CD4-positive, alpha-beta memory T cell (primary cell): ENCODE measurements at regions not wholly inside any gene's neighbourhood (a gene's known extent, or its start where the extent isn't known, plus 50 kb on each side); places are given as distances from the start of the nearest gene placed in this dataset.

Experiments used
- CTCF ChIA-PET: fragments of 350-600 bp; sonication (Branson Sonifier 250); formaldehyde crosslinking; loops from one replicate; lab custom pipeline; 2021; ENCODE audit warnings: inconsistent platforms; ENCODE audit not compliant: partially characterized antibody; lab: Charles Lee
- POLR2A ChIA-PET: fragments of 350-600 bp; sonication (Branson Sonifier 250); formaldehyde crosslinking; loops from one replicate; lab custom pipeline; 2021; ENCODE audit not compliant: partially characterized antibody; lab: Charles Lee
- DNase-seq, 5 donors: peaks; one replicate each; pipeline versions ENCODE4 v3.0.0 to v3.0.0-alpha.2; 2020 to 2022; ENCODE audit warnings: mixed read lengths in 1 of 5
- H3K27ac ChIP-seq: one replicate; pipeline ENCODE4 v1.7.0; 2013; ENCODE audit warnings: low read depth, low read length
- H3K27me3 ChIP-seq: 2 replicates; pipeline ENCODE4 v1.7.0; 2013; ENCODE audit warnings: mild to moderate bottlenecking, low read length, moderate library complexity; ENCODE audit not compliant: insufficient read depth
- H3K36me3 ChIP-seq: 2 replicates; pipeline ENCODE4 v1.7.0; 2013; ENCODE audit warnings: mild to moderate bottlenecking, low read length, moderate library complexity; ENCODE audit not compliant: insufficient read depth
- H3K4me1 ChIP-seq: 2 replicates; pipeline ENCODE4 v1.7.0; 2013; ENCODE audit warnings: mild to moderate bottlenecking, low read length, moderate library complexity; ENCODE audit not compliant: insufficient read depth
- H3K4me3 ChIP-seq, 2 donors: one replicate each; pipeline ENCODE4 v1.7.0; 2013; ENCODE audit warnings: low read length in 2 of 2, mild to moderate bottlenecking in 1 of 2
- H3K9me3 ChIP-seq, 2 donors: one replicate each; pipeline ENCODE4 v1.7.0; 2013; ENCODE audit warnings: low read length in 2 of 2, control low read depth in 1 of 2; ENCODE audit not compliant: control insufficient read depth in 1 of 2
- H3K27ac Mint-ChIP-seq, 7 donors: one replicate each; pipeline ENCODE4 v1.8.0; 2020 to 2021; ENCODE audit warnings: mixed read lengths in 7 of 7, mild to moderate bottlenecking in 6 of 7, inconsistent platforms in 3 of 7, moderate library complexity in 3 of 7
- H3K27me3 Mint-ChIP-seq, 2 donors: one replicate each; pipeline ENCODE4 v1.8.0; 2020 to 2021; ENCODE audit warnings: mixed read lengths in 2 of 2
- H3K36me3 Mint-ChIP-seq, 2 donors: one replicate each; pipeline ENCODE4 v1.8.0; 2020 to 2021; ENCODE audit warnings: mixed read lengths in 2 of 2, inconsistent platforms in 1 of 2, mild to moderate bottlenecking in 1 of 2
- H3K4me1 Mint-ChIP-seq, 4 donors: one replicate each; pipeline ENCODE4 v1.8.0; 2020 to 2021; ENCODE audit warnings: mixed read lengths in 4 of 4, mild to moderate bottlenecking in 1 of 4
- H3K4me3 Mint-ChIP-seq, 8 donors: one replicate each; pipeline ENCODE4 v1.8.0; 2020 to 2021; ENCODE audit warnings: mixed read lengths in 8 of 8, mild to moderate bottlenecking in 7 of 8, moderate library complexity in 6 of 8, inconsistent platforms in 3 of 8
- H3K9me3 Mint-ChIP-seq, 8 donors: one replicate each; pipeline ENCODE4 v1.8.0; 2020 to 2021; ENCODE audit warnings: mixed read lengths in 8 of 8, mild to moderate bottlenecking in 5 of 8, inconsistent platforms in 3 of 8, moderate library complexity in 1 of 8
- intact Hi-C: fragments of 100-400 bp; cut with micrococcal nuclease; formaldehyde crosslinking; loops from one replicate; pipeline ENCODE4 v1.15.1; 2023

GRCh38 chr6:44034931-44035345 lies 92.3 kb downstream of the MRPL14 start:
- Histone ChIP-seq H3K27me3 (no peaks in the 10 kb centered on the region), H3K9me3 (no peaks in the 10 kb centered on the region), H3K27ac (no peak overlapping the region), H3K36me3 (no peaks in the 10 kb centered on the region), H3K4me1 (no peaks in the 10 kb centered on the region), H3K4me3 (no peak overlapping the region)
- CTCF ChIA-PET, result no interaction called here
- no peaks in the 10 kb centered on the region for H3K9me3 Mint-ChIP-seq
- no peaks in the 10 kb centered on the region for H3K36me3 Mint-ChIP-seq
- H3K4me1 Mint-ChIP-seq, result no peaks in the 10 kb centered on the region
- H3K4me3 Mint-ChIP-seq, result no peak overlapping the region
- H3K27me3 Mint-ChIP-seq, result peaks cover 3 to 6% of the 10 kb centered on the region in 2 donors
- no peak for DNase-seq
- intact Hi-C loops, result no loop called here
- no peak overlapping the region for H3K27ac Mint-ChIP-seq
- POLR2A ChIA-PET, result no interaction called here

- Histone ChIP-seq H3K9me3 (no peaks in the 10 kb centered on the region), H3K4me3 (no peak overlapping the region), H3K27ac (no peak overlapping the region), H3K36me3 (no peaks in the 10 kb centered on the region), H3K27me3 (no peaks in the 10 kb centered on the region), H3K4me1 (no peaks in the 10 kb centered on the region)
- intact Hi-C loops, result no loop called here
- H3K9me3 Mint-ChIP-seq, result no peaks in the 10 kb centered on the region
- DNase-seq, result no peak
- peaks cover 3 to 6% of the 10 kb centered on the region in 2 donors for H3K27me3 Mint-ChIP-seq
- no peaks in the 10 kb centered on the region for H3K36me3 Mint-ChIP-seq
- no peak overlapping the region for H3K4me3 Mint-ChIP-seq
- ChIA-PET POLR2A (no interaction called here), CTCF (no interaction called here)
- no peak overlapping the region for H3K27ac Mint-ChIP-seq
- no peaks in the 10 kb centered on the region for H3K4me1 Mint-ChIP-seq
These were observed 92.8 kb downstream of the MRPL14 start for GRCh38 chr6:44034391-44034861.

- H3K27ac Mint-ChIP-seq, result no peak overlapping the region
These were observed 96.3 kb downstream of the MRPL14 start for GRCh38 chr6:44030812-44031454.

GRCh38 chr6:44029444-44030185 lies 97.6 kb downstream of the MRPL14 start:
- no peak for DNase-seq
- POLR2A ChIA-PET, result no interaction called here
- H3K27ac Mint-ChIP-seq, result no peak overlapping the region
- peaks cover 9 to 20% of the 10 kb centered on the region in 2 donors for H3K27me3 Mint-ChIP-seq
- H3K9me3 Mint-ChIP-seq, result no peaks in the 10 kb centered on the region
- H3K4me3 Mint-ChIP-seq, result no peak overlapping the region
- no peak overlapping the region for H3K4me3 ChIP-seq
- H3K36me3 Mint-ChIP-seq, result no peaks in the 10 kb centered on the region
- H3K4me1 ChIP-seq, result no peaks in the 10 kb centered on the region
- CTCF ChIA-PET, result no interaction called here
- intact Hi-C loops, result no loop called here
- no peaks in the 10 kb centered on the region for H3K9me3 ChIP-seq
- no peaks in the 10 kb centered on the region for H3K4me1 Mint-ChIP-seq
- no peaks in the 10 kb centered on the region for H3K36me3 ChIP-seq
- no peaks in the 10 kb centered on the region for H3K27me3 ChIP-seq
- H3K27ac ChIP-seq, result no peak overlapping the region

More at GRCh38 chr6:44030812-44031454, 96.3 kb downstream of the MRPL14 start:
- Mint-ChIP-seq H3K36me3 (no peaks in the 10 kb centered on the region), H3K4me1 (no peaks in the 10 kb centered on the region), H3K9me3 (no peaks in the 10 kb centered on the region), H3K27me3 (peaks cover 5 to 19% of the 10 kb centered on the region in 2 donors), H3K4me3 (no peak overlapping the region)
- intact Hi-C loops, result no loop called here
- Histone ChIP-seq H3K27ac (no peak overlapping the region), H3K36me3 (no peaks in the 10 kb centered on the region), H3K9me3 (no peaks in the 10 kb centered on the region), H3K27me3 (no peaks in the 10 kb centered on the region), H3K4me1 (no peaks in the 10 kb centered on the region), H3K4me3 (no peak overlapping the region)
- no peak for DNase-seq
- ChIA-PET CTCF (no interaction called here), POLR2A (no interaction called here)

GRCh38 chr6:44028789-44029310 lies 98.4 kb downstream of the MRPL14 start:
- no peaks in the 10 kb centered on the region for H3K9me3 Mint-ChIP-seq
- POLR2A ChIA-PET, result no interaction called here
- H3K36me3 Mint-ChIP-seq, result no peaks in the 10 kb centered on the region
- no peak overlapping the region for H3K27ac ChIP-seq
- no peaks in the 10 kb centered on the region for H3K4me1 ChIP-seq
- H3K27me3 Mint-ChIP-seq, result peaks cover 9 to 20% of the 10 kb centered on the region in 2 donors
- no peaks in the 10 kb centered on the region for H3K27me3 ChIP-seq
- H3K9me3 ChIP-seq, result no peaks in the 10 kb centered on the region
- H3K36me3 ChIP-seq, result no peaks in the 10 kb centered on the region
- no peak for DNase-seq
- no peak overlapping the region for H3K4me3 Mint-ChIP-seq
- H3K4me1 Mint-ChIP-seq, result no peaks in the 10 kb centered on the region
- no peak overlapping the region for H3K4me3 ChIP-seq
- intact Hi-C loops, result no loop called here
- CTCF ChIA-PET, result no interaction called here
- no peak overlapping the region for H3K27ac Mint-ChIP-seq

- CTCF ChIA-PET, result no interaction called here
- no peaks in the 10 kb centered on the region for H3K4me1 Mint-ChIP-seq
- H3K36me3 ChIP-seq, result no peaks in the 10 kb centered on the region
- no peaks in the 10 kb centered on the region for H3K4me1 ChIP-seq
- no peaks in the 10 kb centered on the region for H3K9me3 Mint-ChIP-seq
- peaks cover 9 to 28% of the 10 kb centered on the region in 2 donors for H3K27me3 Mint-ChIP-seq
- no peak overlapping the region for H3K4me3 ChIP-seq
- H3K4me3 Mint-ChIP-seq, result no peak overlapping the region
- intact Hi-C loops, result no loop called here
- H3K36me3 Mint-ChIP-seq, result no peaks in the 10 kb centered on the region
- H3K27me3 ChIP-seq, result no peaks in the 10 kb centered on the region
- no peak overlapping the region for H3K27ac ChIP-seq
- H3K9me3 ChIP-seq, result no peaks in the 10 kb centered on the region
- no peak overlapping the region for H3K27ac Mint-ChIP-seq
- POLR2A ChIA-PET, result interaction anchor here (0.8 kb wide), 1 partner anchor 35 kb away, joined by 3 read pairs; no protein-coding TSS in a partner anchor
- DNase-seq, result no peak
These were observed 102.0 kb downstream of the MRPL14 start for GRCh38 chr6:44025226-44025625.

- no peak for DNase-seq
- H3K27ac Mint-ChIP-seq, result no peak overlapping the region
- Histone ChIP-seq H3K4me3 (no peak overlapping the region), H3K27me3 (no peaks in the 10 kb centered on the region), H3K27ac (no peak overlapping the region), H3K4me1 (no peaks in the 10 kb centered on the region), H3K36me3 (no peaks in the 10 kb centered on the region), H3K9me3 (no peaks in the 10 kb centered on the region)
- H3K9me3 Mint-ChIP-seq, result no peaks in the 10 kb centered on the region
- CTCF ChIA-PET, result no interaction called here
- H3K4me3 Mint-ChIP-seq, result no peak overlapping the region
- POLR2A ChIA-PET, result interaction anchor here (0.8 kb wide), 1 partner anchor 35 kb away, joined by 3 read pairs; no protein-coding TSS in a partner anchor
- intact Hi-C loops, result no loop called here
- H3K27me3 Mint-ChIP-seq, result peaks cover 7 to 28% of the 10 kb centered on the region in 2 donors
- H3K4me1 Mint-ChIP-seq, result no peaks in the 10 kb centered on the region
- H3K36me3 Mint-ChIP-seq, result no peaks in the 10 kb centered on the region
These were observed 102.6 kb downstream of the MRPL14 start for GRCh38 chr6:44024574-44025219.
